Stimulated activated CD4-positive, alpha-beta T cell treated with anti-CD3 and anti-CD28 coated beads, Interleukin-1b, Interleukin-23, amount 100 ng/mL, for 4 hours (primary cell): ENCODE measurements at regions not wholly inside any gene's neighbourhood (a gene's known extent, or its start where the extent isn't known, plus 50 kb on each side); places are given as distances from the start of the nearest gene placed in this dataset.
"Not testable (repeated sequence)": the region's sequence is repeated elsewhere in the genome, so short reads cannot be mapped to it uniquely, and the experiment has no call there.

ENCODE experiments used
- DNase-seq, 2 donors: peaks; one replicate each; pipeline ENCODE4 v3.0.0-alpha.2; 2020; ENCODE audit warnings: low read depth in 2 of 2

- DNase-seq, result no peak
These were observed 284.6 kb upstream of the UBE2E3 start for GRCh38 chr2:180695586-180696401.

DNA sequence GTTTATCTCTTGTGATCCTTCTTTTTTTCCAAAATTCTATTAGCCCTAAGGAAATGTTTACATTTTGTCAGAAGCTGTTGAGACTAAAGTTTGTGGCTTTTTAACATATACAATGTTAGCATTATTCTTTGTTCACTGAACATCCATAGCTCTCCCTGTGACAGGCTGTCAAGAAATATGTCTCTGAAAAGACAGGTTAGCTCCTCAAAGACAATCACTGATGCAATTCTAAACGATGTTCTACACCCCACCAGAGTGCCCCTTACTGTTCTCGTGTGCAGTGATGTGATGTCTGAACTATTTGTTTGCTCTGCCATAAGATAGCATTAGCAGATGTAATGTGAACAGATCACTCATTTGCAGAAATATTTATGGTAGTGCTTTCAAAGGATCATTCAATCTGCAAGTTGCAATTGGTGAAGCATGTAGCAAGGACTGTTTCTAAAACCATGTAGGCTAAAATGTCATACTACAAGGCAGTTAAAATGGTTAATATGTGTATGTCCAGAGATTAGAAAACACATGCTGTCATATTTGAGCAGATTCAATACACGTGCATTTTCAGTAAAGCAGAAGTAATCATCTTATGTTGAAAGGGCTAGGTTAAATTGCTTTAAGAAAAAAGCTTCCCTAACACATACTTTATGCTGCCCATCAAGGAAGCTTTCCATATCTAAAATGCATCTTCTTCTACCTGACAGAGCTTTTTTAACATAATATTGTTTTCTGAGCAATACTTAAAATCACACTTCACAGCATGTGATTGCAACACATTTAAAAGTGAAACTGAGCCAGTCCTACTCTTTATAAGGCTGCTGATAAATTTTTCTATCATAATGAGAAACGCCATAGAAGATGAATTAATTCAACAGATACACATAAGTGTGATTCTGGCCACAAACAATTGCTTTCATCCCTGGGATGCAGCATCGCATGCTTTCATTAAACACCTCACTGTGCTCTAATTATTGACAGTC lies 285.7 kb upstream of the UBE2E3 start:
- DNase-seq, result no peak

DNA sequence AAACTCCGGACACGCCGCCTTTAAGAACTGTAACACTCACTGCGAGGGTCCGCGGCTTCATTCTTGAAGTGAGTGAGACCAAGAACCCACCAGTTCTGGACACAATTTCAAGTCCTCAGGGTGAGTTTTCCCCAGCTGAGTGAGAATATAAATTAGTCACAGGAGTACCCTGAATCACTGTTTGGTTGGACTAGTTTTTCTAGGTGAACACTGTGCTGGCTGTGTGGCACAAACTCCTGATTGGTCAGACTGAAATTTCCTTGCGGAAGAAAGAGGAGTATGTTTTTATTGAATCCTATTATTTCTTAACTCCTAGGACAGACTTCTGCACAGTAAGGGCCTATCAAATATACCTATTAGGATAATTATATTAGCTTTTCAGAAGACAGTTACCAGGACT lies 288.1 kb upstream of the UBE2E3 start:
- DNase-seq, result no peak

DNA sequence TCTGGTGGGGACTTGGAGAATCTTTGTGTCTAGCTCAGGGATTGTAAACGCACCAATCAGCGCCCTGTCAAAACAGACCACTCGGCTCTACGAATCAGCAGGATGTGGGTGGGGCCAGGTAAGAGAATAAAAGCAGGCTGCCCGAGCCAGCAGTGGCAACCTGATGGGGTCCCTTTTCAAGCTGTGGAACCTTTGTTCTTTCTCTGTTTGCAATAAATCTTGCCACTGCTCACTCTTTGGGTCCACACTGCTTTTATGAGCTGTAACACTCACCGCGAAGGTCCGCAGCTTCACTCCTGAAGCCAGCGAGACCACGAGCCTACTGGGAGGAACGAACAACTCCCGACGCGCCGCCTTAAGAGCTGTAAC lies 288.6 kb upstream of the UBE2E3 start:
- not testable (repeated sequence) for DNase-seq

- not testable (repeated sequence) for DNase-seq
These were observed 289.1 kb upstream of the UBE2E3 start for GRCh38 chr2:180691186-180691854.

DNA sequence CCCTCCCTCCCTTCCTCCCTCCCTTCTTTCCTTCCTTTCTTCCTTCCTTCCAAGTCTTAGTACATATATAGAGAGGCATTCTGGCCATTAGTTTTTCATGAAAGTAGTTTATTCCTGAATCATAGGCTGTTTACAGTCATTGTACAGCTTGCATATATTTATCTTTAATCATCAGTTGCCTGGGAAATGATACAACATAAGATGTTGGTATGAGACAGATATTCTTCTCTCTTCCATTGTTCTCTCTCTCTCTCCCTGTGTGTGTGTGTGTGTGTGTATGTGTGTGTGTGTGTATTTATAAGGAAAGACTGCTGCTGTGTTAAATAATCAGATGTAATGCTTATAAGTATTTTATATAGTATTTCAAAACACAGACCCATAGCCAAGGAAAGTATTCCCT lies 289.8 kb upstream of the UBE2E3 start:
- no peak for DNase-seq

- DNase-seq, result no peak
These were observed 297.5 kb upstream of the UBE2E3 start for GRCh38 chr2:180682871-180683270.

DNA sequence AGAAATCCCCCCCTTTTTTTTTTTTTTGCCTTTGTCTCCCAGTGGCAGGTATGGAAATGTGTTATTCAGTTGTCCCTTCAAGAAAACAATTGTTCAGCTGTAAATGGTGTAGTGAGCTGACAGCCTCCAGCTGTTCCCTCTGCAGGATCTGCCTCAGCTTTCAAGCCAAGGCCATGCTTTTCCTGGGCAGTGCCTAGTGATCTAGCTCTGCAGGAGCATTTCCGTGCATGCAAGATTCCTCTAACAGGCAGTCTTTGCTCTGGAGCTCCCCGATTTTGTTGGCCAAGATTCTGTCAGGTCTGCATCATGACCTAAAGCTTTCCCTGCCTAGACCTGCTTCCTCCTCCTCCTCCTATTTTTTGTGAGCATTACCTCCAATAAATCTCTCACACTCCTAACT lies 300.7 kb upstream of the UBE2E3 start:
- no peak for DNase-seq

DNA sequence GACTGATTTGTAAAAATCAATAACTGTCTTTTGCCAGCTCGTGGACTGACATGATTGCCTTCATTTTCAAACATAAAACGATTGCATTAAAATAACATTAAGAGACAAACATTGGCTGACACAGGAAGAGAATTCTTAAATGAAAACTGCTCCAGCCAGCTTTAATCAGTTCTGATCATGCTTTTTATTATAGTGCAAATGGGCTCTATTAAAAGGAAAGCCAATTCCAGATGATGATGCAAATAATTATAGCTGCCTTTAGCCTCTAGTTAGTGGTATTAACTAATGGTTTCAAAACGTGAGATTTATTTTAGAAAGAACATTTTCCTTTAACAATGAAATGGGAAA lies 301.8 kb upstream of the UBE2E3 start:
- no peak for DNase-seq

DNA sequence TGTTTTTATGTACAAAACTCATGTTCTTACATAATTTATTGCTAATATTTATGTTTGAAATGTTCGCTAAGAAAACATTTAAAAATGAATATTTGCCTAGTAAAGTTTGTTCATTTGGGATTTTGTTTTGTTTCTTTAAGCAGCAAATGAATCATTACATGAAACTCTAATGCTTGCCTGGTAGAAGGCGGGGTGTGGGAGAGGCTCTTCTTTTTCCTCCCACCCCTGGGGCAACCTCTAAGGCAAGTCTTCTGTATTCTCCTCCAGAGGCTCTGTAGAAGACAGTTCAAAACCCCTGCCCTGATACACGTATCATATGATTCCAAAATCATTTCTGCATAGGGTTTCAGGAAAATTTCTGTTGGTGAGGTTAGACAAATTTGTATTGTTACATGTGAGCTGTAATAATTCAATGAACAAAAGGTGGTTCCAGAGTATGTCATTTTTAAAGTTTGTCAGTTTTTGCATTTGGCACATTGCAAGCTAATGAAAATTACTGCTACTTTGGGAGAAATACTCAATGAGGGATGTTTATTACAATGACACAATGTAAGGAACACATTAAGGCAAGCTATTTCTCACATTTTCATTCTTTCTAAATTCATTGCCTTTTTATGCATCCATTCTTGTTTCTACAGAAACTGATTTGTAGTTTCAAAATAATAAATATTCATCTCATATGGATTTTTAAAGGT lies 302.3 kb upstream of the UBE2E3 start:
- no peak for DNase-seq

DNA sequence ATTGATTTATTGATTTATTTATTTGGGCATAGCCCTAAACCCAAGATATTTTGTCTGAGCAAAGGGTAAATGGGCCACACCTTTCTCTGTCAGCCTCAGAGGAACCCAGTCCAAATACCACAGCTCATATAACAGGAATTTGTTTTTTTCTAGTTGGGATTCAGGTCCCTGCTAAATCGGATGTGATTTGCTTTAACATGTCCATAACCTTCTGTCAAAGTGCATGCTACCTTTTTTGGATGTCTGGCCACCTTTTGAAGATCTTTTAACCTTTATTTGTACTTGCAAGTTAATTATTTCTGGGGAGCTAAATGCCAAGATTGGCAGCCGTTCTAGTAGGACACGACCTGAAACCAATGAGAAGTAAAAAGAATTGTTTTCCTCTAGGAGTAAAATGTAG lies 303.2 kb upstream of the UBE2E3 start:
- no peak for DNase-seq

- DNase-seq, result no peak
These were observed 303.8 kb upstream of the UBE2E3 start for GRCh38 chr2:180676520-180677025.

GRCh38 chr2:180675170-180675569 lies 305.2 kb upstream of the UBE2E3 start:
- no peak for DNase-seq

DNA sequence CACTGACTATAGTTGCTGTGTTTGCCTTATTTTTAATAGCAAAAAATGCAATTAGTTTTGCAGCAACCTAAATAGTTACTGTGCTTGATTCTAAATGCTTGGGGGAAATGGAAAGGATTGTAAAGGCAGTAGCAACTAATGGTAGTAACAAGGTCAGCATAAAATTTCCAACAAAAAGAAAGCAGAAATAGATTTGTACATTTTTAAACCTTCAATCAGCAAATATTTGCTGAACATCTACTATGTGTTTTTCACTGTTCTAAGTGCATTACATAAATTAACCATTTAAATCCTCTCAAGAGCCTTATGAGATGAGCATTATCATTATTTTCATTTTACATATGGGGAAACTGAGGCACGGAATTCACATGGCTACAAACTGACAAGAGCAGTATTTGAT lies 308.0 kb upstream of the UBE2E3 start:
- DNase-seq, result no peak

GRCh38 chr2:180670302-180671003 lies 310.0 kb upstream of the UBE2E3 start:
- no peak for DNase-seq

GRCh38 chr2:180669016-180669415 lies 311.4 kb upstream of the UBE2E3 start:
- no peak for DNase-seq

DNA sequence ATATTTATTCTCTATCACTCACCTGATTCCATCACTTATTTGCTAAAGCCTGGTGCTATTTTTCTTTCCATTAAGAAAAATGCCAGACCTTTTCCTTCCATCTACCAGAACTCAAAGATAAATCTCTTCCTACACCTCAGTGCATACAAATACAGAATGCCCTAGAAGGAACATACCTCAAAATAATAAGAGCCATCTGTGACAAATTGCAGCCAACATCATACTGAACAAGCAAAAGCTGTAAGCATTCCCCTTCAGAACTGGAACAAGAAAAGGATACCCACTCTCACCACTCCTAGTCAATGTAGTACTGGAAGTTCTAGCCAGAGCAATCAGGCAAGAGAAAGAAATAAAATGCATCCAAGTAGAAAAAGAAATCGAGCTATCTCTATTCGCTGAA lies 315.9 kb upstream of the UBE2E3 start:
- no peak for DNase-seq

DNA sequence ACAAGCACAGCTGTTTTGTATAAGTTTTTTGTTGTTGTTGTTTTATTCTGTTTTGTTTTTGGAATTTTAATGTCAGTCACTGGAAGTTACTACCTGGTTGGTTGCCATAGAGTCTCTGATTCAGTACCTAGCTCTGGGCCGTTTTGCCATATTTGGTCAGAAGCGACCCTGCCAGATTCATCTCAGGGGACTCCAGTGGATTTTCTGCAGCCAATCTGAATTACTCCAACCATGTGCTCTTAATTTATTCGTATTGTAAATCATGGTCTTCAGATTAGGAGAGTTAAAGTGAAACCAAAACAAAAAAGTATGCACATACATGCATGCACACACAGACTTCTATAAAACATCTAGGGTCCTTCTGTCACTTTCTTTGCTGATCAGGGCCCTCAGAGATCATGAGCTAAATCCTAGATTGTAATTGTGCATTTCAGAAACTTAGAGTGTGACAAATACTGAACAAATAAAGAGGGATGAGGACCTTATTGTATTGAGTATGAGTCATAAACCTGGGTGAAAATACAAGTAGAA lies 317.4 kb upstream of the UBE2E3 start:
- no peak for DNase-seq

DNA sequence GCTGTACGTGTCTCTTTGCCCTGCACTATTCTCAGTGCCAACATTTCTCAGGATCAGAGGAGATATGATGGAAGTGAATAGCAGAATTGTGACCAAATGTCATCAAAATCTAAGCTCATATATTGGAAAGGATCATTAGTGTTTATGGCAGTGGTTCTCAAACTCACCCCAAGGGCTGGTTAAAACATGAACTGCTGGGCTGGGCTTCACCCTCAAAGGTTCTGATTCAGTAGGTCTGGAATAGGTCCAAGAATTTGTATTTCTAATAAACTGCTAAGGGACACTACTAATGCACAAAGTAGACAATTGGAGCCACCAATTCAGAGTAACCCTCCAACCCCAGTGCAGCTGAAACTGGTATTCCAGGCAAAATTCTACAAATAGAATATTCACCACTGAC lies 317.9 kb upstream of the UBE2E3 start:
- DNase-seq, result no peak

GRCh38 chr2:180661686-180662030 lies 318.7 kb upstream of the UBE2E3 start:
- no peak for DNase-seq
